HG02642 (cell line): ENCODE measurements at regions not wholly inside any gene's neighbourhood (a gene's known extent, or its start where the extent isn't known, plus 50 kb on each side); places are given as distances from the start of the nearest gene placed in this dataset.

Source experiments
- ATAC-seq: cut with Tn5 transposase; IDR thresholded peaks from one replicate; pipeline ENCODE4 v1.9.1; 2021; ENCODE audit warnings: mild to moderate bottlenecking; ENCODE audit not compliant: unreplicated experiment, poor library complexity

- no peak for ATAC-seq
These were observed 366.7 kb downstream of the PCDH7 start for GRCh38 chr4:31086756-31087330.

- ATAC-seq: no peak
These were observed 368.5 kb downstream of the PCDH7 start for GRCh38 chr4:31088600-31089230.

GRCh38 chr4:31089815-31090214 lies 369.6 kb downstream of the PCDH7 start:
- no peak for ATAC-seq

GRCh38 chr4:31094474-31094873 lies 374.3 kb downstream of the PCDH7 start:
- no peak for ATAC-seq

GRCh38 chr4:31097999-31098398 lies 377.8 kb downstream of the PCDH7 start:
- ATAC-seq: no peak

- no peak for ATAC-seq
These were observed 380.4 kb downstream of the PCDH7 start for GRCh38 chr4:31100536-31100935.

GRCh38 chr4:31104043-31104442 lies 383.9 kb downstream of the PCDH7 start:
- ATAC-seq: no peak

- no peak for ATAC-seq
These were observed 384.4 kb downstream of the PCDH7 start for GRCh38 chr4:31104577-31104976.

- no peak for ATAC-seq
These were observed 386.2 kb downstream of the PCDH7 start for GRCh38 chr4:31106419-31106818.

- ATAC-seq: no peak
These were observed 387.2 kb downstream of the PCDH7 start for GRCh38 chr4:31107362-31107761.

- ATAC-seq: no peak
These were observed 388.6 kb downstream of the PCDH7 start for GRCh38 chr4:31108762-31109161.

GRCh38 chr4:31111790-31112189 lies 391.6 kb downstream of the PCDH7 start:
- no peak for ATAC-seq

- no peak for ATAC-seq
These were observed 394.6 kb downstream of the PCDH7 start for GRCh38 chr4:31114816-31115215.

GRCh38 chr4:31124008-31124585 lies 403.9 kb downstream of the PCDH7 start:
- ATAC-seq: no peak

GRCh38 chr4:31125061-31125460 lies 404.9 kb downstream of the PCDH7 start:
- no peak for ATAC-seq

GRCh38 chr4:31125496-31125895 lies 405.3 kb downstream of the PCDH7 start:
- no peak for ATAC-seq

- no peak for ATAC-seq
These were observed 406.8 kb downstream of the PCDH7 start for GRCh38 chr4:31126881-31127398.

- no peak for ATAC-seq
These were observed 410.8 kb downstream of the PCDH7 start for GRCh38 chr4:31130930-31131329.

- ATAC-seq: no peak
These were observed 414.6 kb downstream of the PCDH7 start for GRCh38 chr4:31134720-31135119.

GRCh38 chr4:31139767-31140166 lies 419.6 kb downstream of the PCDH7 start:
- no peak for ATAC-seq

- no peak for ATAC-seq
These were observed 421.1 kb downstream of the PCDH7 start for GRCh38 chr4:31141095-31141831.
